HK-2 (cell line): ENCODE measurements at regions not wholly inside any gene's neighbourhood (a gene's known extent, or its start where the extent isn't known, plus 50 kb on each side); places are given as distances from the start of the nearest gene placed in this dataset.
A peak's percentile ranks its signal among the peaks of the same experiment; 100 is the strongest.
"Not testable (repeated sequence)": the region's sequence is repeated elsewhere in the genome, so short reads cannot be mapped to it uniquely, and the experiment has no call there.

Source experiments
- DNase-seq: peaks from one replicate; pipeline ENCODE4 v3.0.0-alpha.2; 2018; ENCODE audit not compliant: unreplicated experiment

DNA sequence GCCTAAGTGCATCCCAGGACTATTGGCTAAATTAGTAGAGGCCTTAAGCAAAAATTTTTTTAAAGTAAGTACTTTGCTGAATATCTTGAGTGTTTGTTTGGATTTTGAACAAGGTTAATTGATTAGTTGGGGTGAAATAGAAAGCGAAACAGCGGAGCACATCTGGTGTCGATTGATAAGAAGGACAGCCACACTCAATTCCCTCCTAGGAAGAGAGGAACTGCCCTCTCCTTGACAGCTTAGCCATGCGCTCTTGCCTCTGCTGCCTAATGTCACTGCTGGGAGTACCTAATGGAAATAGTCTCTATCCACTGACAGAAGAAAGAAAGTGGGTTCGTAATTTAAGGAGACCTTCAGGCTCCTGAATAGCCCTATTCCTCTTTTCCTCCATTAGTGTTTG lies 943.6 kb downstream of the DIPK2A start:
- no peak for DNase-seq

DNA sequence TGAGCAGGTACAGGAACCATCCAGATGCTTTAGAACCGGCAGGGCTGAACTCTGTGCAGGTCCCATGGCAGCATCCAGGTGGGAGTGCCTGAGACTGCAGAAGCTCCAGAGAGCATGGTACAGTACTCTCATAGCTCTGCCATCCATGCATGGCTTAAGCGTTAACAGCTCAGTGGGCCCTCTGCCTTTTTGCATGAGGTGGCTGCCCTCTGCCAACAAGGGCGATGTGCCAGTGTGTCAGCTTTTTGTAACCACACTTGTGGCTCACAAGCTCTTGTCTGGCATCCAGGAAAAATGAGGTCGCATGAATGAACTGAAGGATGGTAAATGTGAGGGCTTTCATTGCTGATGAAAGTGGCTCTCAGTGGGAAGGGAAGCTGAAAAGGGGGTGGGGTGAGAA lies 950.1 kb downstream of the DIPK2A start:
- peak; percentile 11 for DNase-seq

DNA sequence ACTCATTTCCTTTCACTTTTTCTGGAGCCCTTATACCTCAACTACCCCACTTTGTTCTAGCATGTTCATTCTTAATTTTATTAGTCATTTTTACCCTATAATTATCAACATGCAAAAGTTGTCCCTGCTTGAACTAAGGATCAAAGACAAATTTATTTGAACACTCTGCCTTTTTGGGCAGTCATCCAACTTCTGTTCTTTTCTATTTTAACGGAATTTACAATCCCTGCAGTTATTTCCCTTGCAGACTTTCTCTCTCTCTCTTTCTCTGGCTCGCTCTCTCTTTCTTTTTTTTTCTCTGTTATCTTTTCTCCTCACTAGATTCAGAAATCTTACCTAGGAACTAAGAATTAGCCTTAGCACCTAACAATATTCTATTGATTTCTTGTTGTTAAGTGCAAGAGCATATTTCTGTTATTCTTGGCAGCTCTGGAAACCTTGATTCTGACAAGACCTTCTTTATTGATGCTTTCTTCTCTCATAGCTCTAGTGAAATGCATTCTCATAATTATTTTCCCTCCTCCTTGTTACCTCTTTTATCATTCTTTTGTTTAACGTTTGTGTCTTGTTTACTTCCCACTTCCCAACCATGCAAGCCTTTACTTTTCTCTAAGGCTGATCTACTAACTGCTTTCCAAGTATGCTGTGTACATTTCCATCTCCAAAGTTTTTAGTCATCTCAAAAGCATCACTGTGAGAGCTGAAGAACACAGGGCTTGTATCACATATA lies 951.6 kb downstream of the DIPK2A start:
- DNase-seq, result no peak

DNA sequence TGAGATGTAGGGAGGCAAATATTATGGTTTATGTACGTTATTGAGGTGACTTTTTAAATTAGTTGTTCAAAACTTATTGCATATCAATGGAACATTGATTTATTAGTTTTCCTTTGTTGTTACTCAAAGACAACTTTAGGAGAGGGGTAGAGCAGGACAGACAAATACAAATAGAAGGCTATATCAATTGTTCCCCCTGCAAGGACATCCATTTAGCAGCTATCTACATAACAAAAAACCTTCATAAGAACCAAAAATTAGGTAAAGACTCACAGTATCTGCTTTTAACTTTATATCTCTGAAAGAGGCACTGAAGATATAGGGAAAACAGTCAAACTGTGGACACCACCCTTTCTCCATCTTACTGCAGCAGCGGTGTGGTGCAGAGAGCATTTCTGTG lies 958.8 kb downstream of the DIPK2A start:
- no peak for DNase-seq

DNA sequence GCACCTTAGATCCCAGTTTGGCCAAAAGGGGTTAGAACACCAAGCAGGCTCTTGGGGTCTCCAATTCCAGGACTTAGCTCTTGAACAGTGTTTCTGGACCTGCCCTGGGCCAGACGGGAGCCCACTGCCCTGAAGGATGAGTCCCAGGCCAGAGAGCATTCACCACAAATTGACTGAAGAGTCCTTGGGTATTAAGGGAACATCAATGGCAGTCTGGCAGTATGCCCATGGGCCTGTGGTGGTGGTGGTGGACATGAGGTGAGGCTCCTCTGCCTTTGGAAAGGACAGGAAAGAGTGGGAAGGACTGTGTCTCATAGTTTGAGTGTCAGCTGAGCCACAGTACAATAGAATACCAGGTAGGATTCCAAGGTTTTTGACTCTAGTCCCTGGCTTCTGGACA lies 960.0 kb downstream of the DIPK2A start:
- no peak for DNase-seq

DNA sequence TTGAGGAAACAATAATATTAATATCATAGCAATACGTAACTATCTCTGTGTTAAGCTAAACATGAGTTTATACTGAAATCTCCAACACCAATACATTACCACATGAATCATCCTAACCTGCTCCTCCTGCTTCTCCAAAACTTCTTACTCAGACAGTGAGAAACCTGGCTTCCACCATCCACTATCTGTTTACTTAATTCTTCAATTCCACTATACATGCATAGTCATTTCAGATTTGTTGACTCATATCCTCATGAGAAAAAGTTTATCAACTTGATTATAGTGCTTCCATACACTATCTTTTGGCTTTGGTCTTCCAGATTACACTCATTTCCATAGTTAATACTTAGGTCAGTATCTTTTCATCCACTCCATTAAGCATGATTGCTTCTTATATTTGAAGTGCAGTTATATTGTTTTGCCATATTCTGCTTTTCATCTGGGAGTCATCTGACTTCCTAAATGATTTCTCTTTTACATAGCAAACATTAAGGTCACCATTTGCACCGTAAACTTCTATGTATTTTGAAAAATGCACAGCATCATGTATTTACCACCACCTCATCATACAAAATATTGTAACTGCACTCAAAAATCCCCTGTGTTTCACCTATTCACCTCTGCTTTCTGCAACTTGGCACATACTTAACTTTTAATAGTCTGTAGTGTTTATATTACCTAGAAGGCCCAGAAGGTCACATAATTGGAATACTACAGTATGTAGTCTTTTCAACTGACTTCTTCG lies 970.6 kb downstream of the DIPK2A start:
- DNase-seq, result no peak

DNA sequence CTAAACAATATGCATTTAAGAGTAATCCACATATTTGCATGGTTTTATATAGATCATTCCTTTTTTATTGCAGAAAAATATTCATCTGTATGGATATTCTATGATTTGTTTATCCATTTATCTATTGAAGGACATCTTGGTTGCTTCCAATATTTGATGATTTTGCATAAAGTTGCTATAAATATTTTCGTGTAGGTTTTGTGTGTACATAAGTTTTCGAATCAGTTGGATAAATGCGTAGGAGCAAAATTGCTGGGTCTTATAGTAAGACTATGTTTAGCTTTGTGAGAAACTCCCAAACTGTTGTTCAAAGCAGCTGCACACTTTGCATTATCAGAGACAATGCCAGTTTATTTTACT lies 971.2 kb downstream of the DIPK2A start:
- no peak for DNase-seq

DNA sequence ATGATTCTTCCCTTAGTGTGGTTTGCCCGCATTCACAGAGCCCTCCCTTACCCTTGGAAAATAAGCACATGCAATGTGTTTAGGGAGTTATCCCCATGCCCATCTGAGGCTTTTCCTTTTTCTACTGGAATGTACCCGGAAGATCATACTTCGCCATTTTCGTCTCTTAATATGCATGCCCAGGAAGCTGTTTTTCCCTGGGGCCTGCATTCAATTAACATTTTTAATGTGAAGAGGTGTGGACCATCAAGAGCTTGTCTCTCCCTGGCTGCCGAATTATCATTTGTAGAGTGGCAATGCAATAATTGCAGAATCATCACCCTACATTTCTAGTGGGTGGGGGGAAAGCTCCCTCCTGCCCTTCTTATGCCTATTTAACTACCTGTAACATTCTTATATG lies 976.3 kb downstream of the DIPK2A start:
- DNase-seq, result no peak

DNA sequence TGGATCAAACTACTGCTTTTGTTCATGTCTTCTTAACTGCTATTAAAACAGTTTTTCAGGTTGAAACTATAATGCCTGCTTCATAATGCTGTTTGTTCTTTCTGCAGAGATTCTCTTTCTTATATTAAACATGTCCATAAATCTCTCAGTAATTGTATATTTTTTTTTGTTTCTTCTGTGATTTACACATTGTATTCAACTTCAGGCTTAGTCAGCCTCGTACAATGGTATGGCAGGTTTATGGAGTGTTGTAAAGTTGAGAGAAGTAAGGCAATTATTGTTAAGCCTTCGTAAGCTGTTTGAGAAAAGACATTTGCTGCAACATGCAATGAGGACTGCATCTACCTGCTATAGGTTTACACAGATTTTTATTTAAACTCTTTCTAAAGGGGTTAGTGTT lies 977.1 kb downstream of the DIPK2A start:
- no peak for DNase-seq

DNA sequence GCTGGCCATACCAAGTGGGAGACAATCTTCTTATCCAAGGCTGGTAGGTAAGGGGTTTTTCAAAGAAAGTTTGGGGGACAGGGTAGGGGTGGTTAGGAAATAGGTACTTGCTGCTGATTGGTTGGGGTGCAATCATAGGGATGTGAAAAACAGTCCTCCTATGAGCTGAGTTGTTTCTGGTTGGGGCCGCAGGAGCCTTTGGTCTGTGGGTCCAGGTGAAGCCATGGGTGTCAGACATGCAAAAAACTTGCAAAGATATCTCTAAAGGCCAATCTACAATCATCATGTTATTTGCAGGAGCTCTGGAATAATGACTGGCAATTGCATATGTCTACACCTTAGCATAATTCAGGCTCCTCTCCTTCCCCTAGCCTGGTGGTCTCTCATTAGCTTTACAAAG lies 982.3 kb downstream of the DIPK2A start:
- no peak for DNase-seq

DNA sequence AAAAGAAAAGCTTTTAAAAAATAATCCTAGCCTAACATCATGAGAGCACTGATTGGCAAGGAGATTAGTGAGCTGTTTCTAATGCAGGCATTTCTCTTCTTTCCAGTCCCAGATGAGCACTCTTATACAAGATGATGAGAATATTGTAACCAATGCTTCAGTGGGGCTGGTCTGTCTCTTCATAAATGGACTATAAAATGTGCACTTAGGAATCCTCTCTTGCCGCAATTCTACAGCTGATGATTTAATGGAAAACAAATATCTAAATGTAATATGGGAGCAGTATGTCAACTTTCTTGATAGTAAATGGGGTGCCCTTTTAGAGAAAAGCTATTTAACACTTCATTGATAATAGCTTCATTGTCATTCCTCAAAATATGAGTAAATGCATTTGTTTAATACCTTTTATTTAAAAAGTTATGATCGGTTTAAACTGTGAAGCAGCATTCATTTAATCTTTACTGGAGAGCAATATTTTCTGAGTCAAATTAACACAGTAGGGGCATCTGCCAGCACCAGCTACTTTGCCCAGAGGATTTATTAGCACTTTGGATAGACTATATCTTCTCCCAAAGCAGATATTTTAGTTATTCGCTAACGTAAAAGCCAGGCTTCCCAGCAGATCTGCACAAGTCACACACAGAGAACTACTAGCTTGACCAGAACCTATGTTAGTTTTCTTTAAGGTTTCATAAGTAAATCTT lies 985.9 kb downstream of the DIPK2A start:
- DNase-seq, result no peak

DNA sequence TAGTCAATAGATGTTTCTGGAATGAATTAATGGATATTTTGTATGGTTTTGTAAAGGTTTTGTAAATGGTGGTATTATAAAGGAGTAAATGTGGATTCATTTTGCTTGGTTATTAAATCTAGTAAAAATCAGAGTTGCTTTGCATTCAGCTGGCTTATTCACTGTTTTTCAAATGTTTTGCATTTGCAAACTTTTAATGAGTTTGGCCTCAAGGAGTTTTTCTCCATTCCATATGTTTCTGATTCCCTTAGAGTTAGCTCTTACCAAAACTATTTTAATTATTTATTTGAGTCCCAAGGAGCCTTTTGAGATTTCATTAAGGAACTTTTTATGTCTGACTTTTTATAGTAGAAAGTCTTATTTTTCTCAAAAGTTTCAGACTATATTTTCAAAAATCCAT lies 992.2 kb downstream of the DIPK2A start:
- DNase-seq, result no peak

DNA sequence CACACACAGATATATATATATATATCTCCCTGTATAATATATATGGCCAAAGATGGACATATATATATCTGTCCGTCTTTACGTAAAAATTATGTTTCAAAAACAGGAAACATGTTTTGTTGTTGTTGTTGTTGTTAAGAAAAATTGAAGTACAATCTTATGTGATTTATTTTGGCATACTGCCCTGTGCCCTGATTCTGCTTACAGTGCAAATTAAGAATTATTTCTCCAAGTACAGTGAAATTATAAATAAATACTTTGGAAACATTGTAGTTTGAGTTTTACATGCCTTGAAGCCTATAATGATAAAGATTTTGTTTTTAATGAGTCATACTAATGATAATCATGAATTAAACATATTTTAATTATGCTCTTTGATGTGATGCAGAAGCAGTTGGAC lies 994.9 kb downstream of the DIPK2A start:
- no peak for DNase-seq

DNA sequence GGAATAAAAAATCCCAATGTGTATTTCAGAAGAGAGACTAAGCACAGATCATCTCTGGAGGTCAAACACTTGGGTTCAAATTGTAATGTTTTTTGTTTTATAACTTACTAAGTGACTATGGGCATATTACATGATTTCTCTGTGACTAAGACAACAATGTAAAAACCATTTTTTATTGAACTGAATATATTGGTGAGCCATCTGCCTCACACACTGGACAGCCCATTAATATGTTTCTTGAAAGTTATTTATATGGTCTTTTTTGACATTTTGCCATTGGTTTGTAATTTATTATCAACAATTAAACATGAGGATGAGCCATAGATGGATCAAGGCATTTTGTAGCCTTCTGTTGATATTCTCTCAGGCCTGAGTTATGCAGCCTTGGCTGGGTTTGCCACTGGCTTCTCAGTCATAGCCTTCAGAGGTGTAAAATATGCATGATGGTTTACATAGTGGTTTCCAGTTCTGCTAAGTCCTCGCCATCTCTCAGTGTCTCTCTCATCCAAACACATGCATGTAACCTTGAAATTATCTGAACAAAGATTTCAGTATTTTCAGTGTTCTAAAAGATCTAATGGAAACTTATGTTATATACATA lies 997.2 kb downstream of the DIPK2A start:
- DNase-seq, result no peak

DNA sequence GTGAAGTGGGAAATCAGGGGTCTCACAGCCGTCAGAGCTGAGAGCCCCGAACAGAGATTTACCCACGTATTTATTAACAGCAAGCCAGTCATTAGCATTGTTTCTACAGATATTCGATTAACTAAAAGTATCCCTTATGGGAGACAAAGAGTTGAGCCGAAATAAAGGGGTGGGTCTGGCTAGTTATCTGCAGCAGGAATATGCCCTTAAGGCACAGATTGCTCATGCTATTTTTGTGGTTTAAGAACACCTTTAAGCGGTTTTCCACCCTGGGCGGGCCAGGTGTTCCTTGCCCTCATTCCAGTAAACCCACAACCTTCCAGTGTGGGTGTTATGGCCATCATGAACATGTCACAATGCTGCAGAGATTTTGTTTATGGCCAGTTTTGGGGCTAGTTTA lies 1012.9 kb downstream of the DIPK2A start:
- DNase-seq, result not testable (repeated sequence)

DNA sequence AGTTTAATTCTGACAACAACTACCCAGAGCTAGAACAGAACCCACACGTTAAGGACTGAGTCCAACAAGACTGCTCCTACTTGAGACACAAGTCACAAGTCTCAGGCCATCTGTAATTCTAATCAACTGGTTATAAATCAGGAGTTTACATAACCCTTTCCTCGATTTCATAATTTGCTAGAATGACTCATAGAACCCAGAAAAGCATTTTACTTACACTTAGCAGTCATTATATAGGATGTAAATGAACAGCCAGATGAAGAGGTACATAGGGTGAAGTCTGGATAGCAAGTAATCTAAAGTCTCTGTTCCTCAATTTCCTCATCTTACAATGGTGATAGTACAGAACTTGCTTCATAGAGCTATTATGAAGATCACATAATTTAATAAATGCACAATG lies 1018.2 kb downstream of the DIPK2A start:
- no peak for DNase-seq

DNA sequence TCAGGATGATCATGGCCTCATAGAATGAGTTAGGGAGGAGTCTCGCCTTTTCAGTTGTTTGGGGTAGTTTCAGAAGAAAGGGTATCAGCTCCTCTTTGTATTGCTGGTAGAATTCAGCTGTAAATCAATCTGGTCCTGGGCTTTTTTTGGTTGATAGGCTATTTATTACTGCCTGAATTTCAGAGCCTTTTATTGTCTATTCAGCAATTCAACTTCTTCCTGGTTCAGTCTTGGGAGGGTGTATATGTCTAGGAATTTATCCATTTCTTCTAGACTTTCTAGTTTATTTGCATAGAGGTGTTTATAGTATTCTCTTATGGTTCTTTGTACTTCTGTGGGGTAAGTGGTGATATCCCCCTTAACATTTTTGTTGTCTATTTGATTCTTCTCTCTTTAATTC lies 1024.2 kb downstream of the DIPK2A start:
- DNase-seq, result no peak

DNA sequence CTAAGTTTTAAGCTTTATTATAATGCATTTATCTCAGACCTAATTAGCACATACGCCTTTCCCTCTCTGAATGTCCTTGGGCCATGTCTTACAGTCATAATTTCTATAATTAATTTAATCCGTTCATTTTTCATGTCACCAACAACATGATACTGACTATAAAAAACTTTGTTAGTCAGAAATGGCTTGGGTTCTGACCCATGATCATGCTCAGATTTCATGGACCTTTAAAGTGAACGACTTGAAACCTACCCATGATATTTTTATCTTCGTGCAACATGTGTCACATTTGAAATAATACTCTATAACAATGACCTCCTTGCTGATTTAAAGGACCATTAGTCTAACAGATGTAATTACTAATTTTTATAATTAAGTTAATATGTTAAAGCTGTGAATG lies 1033.8 kb downstream of the DIPK2A start:
- no peak for DNase-seq

DNA sequence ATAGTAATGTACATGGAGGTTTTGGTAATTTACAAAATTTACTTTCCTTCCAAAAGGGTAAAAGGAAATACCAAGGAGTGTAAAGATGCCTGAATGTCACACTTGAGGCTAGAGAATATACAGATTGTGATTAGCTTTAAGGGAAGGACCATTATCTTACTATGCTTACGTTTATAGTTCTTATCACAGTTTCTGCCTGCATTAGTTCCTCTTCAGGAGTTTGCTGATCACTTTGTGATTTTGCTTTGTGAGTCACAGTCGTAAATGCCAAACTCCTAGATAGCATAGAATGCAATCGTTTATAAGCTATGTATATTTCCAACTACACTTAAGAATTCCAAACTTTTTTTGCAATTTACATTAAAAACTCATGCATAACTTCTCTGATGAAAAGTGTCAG lies 1034.6 kb downstream of the DIPK2A start:
- no peak for DNase-seq

DNA sequence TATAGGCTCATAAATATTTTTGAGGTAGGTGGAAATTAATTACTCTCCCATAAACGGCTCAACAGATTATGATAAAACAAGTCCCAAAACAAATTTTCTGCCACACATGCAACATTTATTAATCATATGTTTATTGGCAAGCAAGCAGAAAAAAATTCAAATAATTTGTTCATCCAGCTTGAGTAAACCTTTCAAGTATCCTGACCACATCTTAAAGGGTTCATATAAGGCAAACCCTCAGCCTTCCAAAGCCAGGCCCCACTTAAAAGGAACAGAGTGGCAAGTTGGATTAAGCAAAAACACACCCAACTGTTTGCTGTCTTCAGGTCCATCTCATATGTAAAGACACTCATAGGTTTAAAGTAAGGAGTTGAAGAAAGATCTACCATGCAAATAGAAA lies 1042.3 kb downstream of the DIPK2A start:
- no peak for DNase-seq

DNA sequence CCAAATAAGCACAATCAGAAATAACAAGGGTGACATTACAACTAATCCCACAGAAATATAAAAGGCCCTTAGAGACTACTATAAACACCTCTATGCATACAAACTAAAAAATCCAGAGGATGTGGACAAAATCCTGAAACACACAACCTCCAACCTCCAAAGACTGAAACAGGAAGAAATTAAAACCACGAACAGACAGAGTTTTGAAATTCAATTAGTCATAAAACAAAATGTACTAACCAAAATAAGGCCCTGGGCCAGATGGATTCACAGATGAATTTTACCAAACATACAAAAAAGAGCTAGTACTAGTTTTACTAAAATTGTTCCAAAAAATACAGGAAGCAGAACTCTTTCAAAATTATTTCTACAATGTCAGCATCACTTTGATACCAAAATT lies 1043.6 kb downstream of the DIPK2A start:
- no peak for DNase-seq

DNA sequence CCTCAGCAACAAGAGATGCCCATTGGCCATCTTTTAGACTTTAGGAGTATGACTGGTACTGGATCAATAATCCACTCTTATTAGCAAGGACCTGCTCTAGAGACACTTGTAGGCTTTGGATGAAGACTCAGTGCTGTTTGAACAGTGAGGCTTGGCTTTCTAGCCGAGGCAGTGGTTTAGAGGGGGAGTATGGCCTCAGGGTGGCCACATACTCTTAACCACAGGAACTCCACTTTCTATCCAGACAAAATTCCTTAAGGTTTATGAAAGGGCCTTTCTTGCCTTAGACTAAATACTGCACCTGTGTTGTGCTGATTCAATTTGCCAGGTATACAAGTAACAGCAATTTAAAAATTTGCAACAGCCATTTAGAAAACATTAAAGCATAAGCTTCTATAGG lies 1046.3 kb downstream of the DIPK2A start:
- DNase-seq, result no peak

DNA sequence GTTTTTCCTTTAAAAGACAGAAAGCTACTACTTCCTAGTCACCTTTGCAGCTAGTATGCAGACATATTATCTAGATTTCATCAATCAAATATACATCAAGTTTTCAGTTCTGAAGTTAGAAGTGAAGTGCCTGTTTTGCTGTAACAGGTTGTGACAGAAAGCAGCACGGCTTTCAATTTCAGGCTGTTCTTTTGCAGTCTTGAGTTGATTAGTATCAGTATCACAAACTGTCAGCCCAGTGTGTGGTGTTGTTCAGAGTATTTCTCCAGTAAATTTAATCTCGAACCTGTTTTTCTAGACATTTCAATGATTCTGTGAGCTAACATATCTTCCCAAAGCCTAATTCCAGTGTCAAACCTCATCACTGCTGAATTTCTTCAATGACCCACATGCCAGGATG lies 1050.8 kb downstream of the DIPK2A start:
- DNase-seq, result no peak
